ENCODE measurements at regions not wholly inside any gene's neighbourhood (a gene's known extent, or its start where the extent isn't known, plus 50 kb on each side); places are given as distances from the start of the nearest gene placed in this dataset.

GRCh38 chr2:191625446-191625845 lies 52.5 kb upstream of the NABP1 start:
- Mint-ChIP-seq H3K27me3 (ENCODE audit: low read depth) (no peaks in the 10 kb centered on the region), H3K4me3 (ENCODE audit: unreplicated experiment) (no peak overlapping the region), H3K27ac (ENCODE audit: unreplicated experiment) (no peak overlapping the region), H3K36me3 (ENCODE audit: low read depth) (no peaks in the 10 kb centered on the region), H3K9me3 (ENCODE audit: low read depth) (no peaks in the 10 kb centered on the region), H3K4me1 (ENCODE audit: low read depth) (peaks cover 29% of the 10 kb centered on the region)
- no peak for DNase-seq (ENCODE audit: low spot score)
- TF ChIP-seq CTCF (IDR thresholded peaks at IDR 0.05) = no peak

GRCh38 chr2:191626497-191627151 lies 51.3 kb upstream of the NABP1 start:
- TF ChIP-seq CTCF (IDR thresholded peaks at IDR 0.05) = no peak
- peaks cover 39% of the 10 kb centered on the region for H3K4me1 Mint-ChIP-seq (ENCODE audit: low read depth)
- DNase-seq (ENCODE audit: low spot score) = no peak
- no peaks in the 10 kb centered on the region for H3K9me3 Mint-ChIP-seq (ENCODE audit: low read depth)
- H3K36me3 Mint-ChIP-seq (ENCODE audit: low read depth) = no peaks in the 10 kb centered on the region
- H3K27ac Mint-ChIP-seq (ENCODE audit: unreplicated experiment) = no peak overlapping the region
- no peaks in the 10 kb centered on the region for H3K27me3 Mint-ChIP-seq (ENCODE audit: low read depth)
- no peak overlapping the region for H3K4me3 Mint-ChIP-seq (ENCODE audit: unreplicated experiment)

DNA sequence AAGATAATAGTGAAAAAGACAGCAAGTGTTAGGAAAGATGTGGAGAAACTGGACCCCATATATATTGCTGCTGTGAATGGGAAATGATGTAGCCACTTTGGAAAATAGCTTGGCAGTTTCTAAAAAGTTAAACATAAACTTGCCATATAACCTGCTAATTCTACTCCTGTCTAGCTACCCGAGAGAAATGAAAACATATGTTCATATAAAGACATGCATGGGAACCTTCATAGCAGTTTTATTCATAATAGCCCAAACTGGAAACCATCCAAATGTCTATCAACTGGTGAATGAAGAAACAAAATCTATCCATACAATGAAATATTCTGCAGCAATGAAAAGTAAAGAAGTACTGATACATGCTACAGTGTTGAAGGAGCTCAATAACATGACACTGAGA lies 50.4 kb upstream of the NABP1 start:
- Mint-ChIP-seq H3K27me3 (ENCODE audit: low read depth) (no peaks in the 10 kb centered on the region), H3K27ac (ENCODE audit: unreplicated experiment) (no peak overlapping the region), H3K4me1 (ENCODE audit: low read depth) (peaks cover 45% of the 10 kb centered on the region), H3K36me3 (ENCODE audit: low read depth) (no peaks in the 10 kb centered on the region), H3K9me3 (ENCODE audit: low read depth) (no peaks in the 10 kb centered on the region), H3K4me3 (ENCODE audit: unreplicated experiment) (no peak overlapping the region)
- no peak for DNase-seq (ENCODE audit: low spot score)
- TF ChIP-seq CTCF (IDR thresholded peaks at IDR 0.05) = no peak
